GM23248 (cell line): ENCODE measurements at regions not wholly inside any gene's neighbourhood (a gene's known extent, or its start where the extent isn't known, plus 50 kb on each side); places are given as distances from the start of the nearest gene placed in this dataset.

Source experiments
- DNase-seq: peaks from one replicate; pipeline ENCODE4 v3.0.0-alpha.2; 2015
- H2AFZ ChIP-seq: fragments of 200-600 bp; sonication (generic); 2 replicates; pipeline ENCODE4 v1.6.1; 2016; ENCODE audit warnings: antibody characterized with exemption
- H3F3A ChIP-seq: fragments of 200-600 bp; sonication (generic); 2 replicates; pipeline ENCODE4 v1.6.1; 2016; ENCODE audit warnings: mild to moderate bottlenecking, antibody characterized with exemption, mixed run types; ENCODE audit not compliant: insufficient read depth
- H3K27ac ChIP-seq: fragments of 200-600 bp; sonication (generic); 2 replicates; pipeline ENCODE4 v1.5.1; 2016; ENCODE audit warnings: mild to moderate bottlenecking
- H3K27me3 ChIP-seq: fragments of 200-600 bp; sonication (generic); replicated peaks from 2 replicates; pipeline ENCODE4 v1.6.1; 2016; ENCODE audit warnings: mild to moderate bottlenecking; ENCODE audit not compliant: insufficient read depth
- H3K36me3 ChIP-seq: fragments of 200-600 bp; sonication (generic); 2 replicates; pipeline ENCODE4 v1.6.1; 2016; ENCODE audit warnings: low read depth, mild to moderate bottlenecking
- H3K4me1 ChIP-seq: fragments of 200-600 bp; sonication (generic); 2 replicates; pipeline ENCODE4 v1.6.1; 2016; ENCODE audit warnings: mild to moderate bottlenecking; ENCODE audit not compliant: insufficient read depth
- H3K4me2 ChIP-seq: fragments of 200-600 bp; sonication (generic); one replicate; pipeline ENCODE4 v1.6.1; 2016; ENCODE audit warnings: mild to moderate bottlenecking; ENCODE audit not compliant: unreplicated experiment
- H3K4me3 ChIP-seq: fragments of 200-600 bp; sonication (generic); 2 replicates; pipeline ENCODE4 v1.5.1; 2016; ENCODE audit warnings: mild to moderate bottlenecking
- H3K79me2 ChIP-seq: fragments of 200-600 bp; sonication (generic); 2 replicates; pipeline ENCODE4 v1.6.1; 2016; ENCODE audit warnings: mild to moderate bottlenecking; ENCODE audit not compliant: insufficient read depth
- H3K9ac ChIP-seq: fragments of 200-600 bp; sonication (generic); 2 replicates; pipeline ENCODE4 v1.6.1; 2016; ENCODE audit warnings: mild to moderate bottlenecking
- H3K9me2 ChIP-seq: fragments of 200-600 bp; sonication (generic); 2 replicates; pipeline ENCODE4 v1.6.1; 2016; ENCODE audit warnings: mixed run types, mild to moderate bottlenecking, moderate library complexity; ENCODE audit not compliant: insufficient read depth
- H3K9me3 ChIP-seq: fragments of 200-600 bp; sonication (generic); one replicate; pipeline ENCODE4 v1.6.1; 2017; ENCODE audit warnings: low read depth
- H4K20me1 ChIP-seq: fragments of 200-600 bp; sonication (generic); 2 replicates; pipeline ENCODE4 v1.6.0; 2016; ENCODE audit not compliant: insufficient read depth
- EZH2 ChIP-seq: fragments of 200-600 bp; sonication (generic); IDR thresholded peaks from 2 replicates; pipeline ENCODE4 v1.6.1; 2018; ENCODE audit warnings: antibody characterized with exemption, mild to moderate bottlenecking; ENCODE audit not compliant: insufficient read depth, poor library complexity, severe bottlenecking
- EZH2phosphoT487 ChIP-seq: fragments of 200-600 bp; sonication (generic); IDR thresholded peaks from 2 replicates; pipeline ENCODE4 v1.6.1; 2018; ENCODE audit warnings: antibody characterized with exemption, moderate library complexity, mild to moderate bottlenecking, low read depth; ENCODE audit not compliant: insufficient read depth
- WGBS, 2 experiments: methylation state at CpG; one replicate each; pipeline ENCODE4 v1.1.6; 2015 to 2017; ENCODE audit warnings: low lambda C conversion rate in 2 of 2, low coverage in 1 of 2; ENCODE audit errors: missing lambda C conversion rate in 2 of 2; 5-methylcytosine and 5-hydroxymethylcytosine counted together
- in situ Hi-C: fragments of 300-500 bp; cut with MboI; formaldehyde crosslinking; loops from 2 replicates; pipeline ENCODE4 v1.15.0; 2020

DNA sequence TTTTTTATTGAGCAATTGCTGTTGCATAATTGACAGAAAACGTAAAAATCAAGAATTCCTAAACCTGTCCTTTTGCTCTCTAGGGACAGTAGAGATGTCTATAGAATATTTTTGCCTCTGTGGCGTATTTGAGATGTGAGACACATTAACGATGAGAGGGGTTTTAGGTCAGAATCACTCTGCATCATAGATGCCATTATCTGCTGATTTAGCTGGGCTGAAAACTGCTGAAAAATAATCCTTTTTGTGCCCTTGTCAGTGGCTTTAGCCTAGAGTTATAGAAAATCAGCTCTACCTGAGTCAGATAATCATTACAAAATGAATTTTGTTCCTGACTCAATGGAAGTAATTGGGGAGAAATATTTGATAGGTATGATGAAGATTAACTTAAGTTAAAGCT is 767.8 kb upstream of the TENM3 start:
- no peak overlapping the region for H2AFZ ChIP-seq
- in situ Hi-C loops: no loop called here
- H3F3A ChIP-seq: no peaks in the 10 kb centered on the region
- no peaks in the 10 kb centered on the region for H3K27me3 ChIP-seq
- no peaks in the 10 kb centered on the region for H4K20me1 ChIP-seq
- H3K27ac ChIP-seq: no peak overlapping the region
- H3K4me1 ChIP-seq: no peaks in the 10 kb centered on the region
- no peak overlapping the region for H3K4me3 ChIP-seq
- no peaks in the 10 kb centered on the region for H3K9me3 ChIP-seq
- H3K79me2 ChIP-seq: no peaks in the 10 kb centered on the region
- 3 to 8% methylated on average over 3 of the region's 3 CpGs for whole genome bisulfite sequencing, 2 experiments
- H3K9me2 ChIP-seq: no peaks in the 10 kb centered on the region
- H3K36me3 ChIP-seq: no peaks in the 10 kb centered on the region
- no peak for TF ChIP-seq EZH2phosphoT487
- TF ChIP-seq EZH2: no peak
- no peak overlapping the region for H3K4me2 ChIP-seq
- no peak overlapping the region for H3K9ac ChIP-seq
- no peak for DNase-seq

GRCh38 chr4:181475781-181476507 is 767.3 kb upstream of the TENM3 start:
- H3K4me2 ChIP-seq: no peak overlapping the region
- no peaks in the 10 kb centered on the region for H3K4me1 ChIP-seq
- H3K27me3 ChIP-seq: no peaks in the 10 kb centered on the region
- H3K79me2 ChIP-seq: no peaks in the 10 kb centered on the region
- H3K36me3 ChIP-seq: no peaks in the 10 kb centered on the region
- no peak for DNase-seq
- no peak overlapping the region for H2AFZ ChIP-seq
- no peaks in the 10 kb centered on the region for H3K9me2 ChIP-seq
- no peaks in the 10 kb centered on the region for H4K20me1 ChIP-seq
- TF ChIP-seq EZH2phosphoT487: no peak
- TF ChIP-seq EZH2: no peak
- H3F3A ChIP-seq: no peaks in the 10 kb centered on the region
- 9 to 11% methylated on average over 14 of the region's 14 CpGs for WGBS, 2 experiments
- in situ Hi-C loops: no loop called here
- no peak overlapping the region for H3K4me3 ChIP-seq
- no peaks in the 10 kb centered on the region for H3K9me3 ChIP-seq
- H3K27ac ChIP-seq: no peak overlapping the region
- no peak overlapping the region for H3K9ac ChIP-seq

- 0 to 2% methylated on average over 2 of the region's 2 CpGs for whole genome bisulfite sequencing, 2 experiments
- Histone ChIP-seq H3K4me3 (no peak overlapping the region), H3K4me2 (no peak overlapping the region), H3K9me3 (no peaks in the 10 kb centered on the region), H3K4me1 (no peaks in the 10 kb centered on the region), H3K79me2 (no peaks in the 10 kb centered on the region), H2AFZ (no peak overlapping the region), H3K27ac (no peak overlapping the region), H3K36me3 (no peaks in the 10 kb centered on the region), H3K9ac (no peak overlapping the region), H3K9me2 (no peaks in the 10 kb centered on the region), H3F3A (no peaks in the 10 kb centered on the region), H4K20me1 (no peaks in the 10 kb centered on the region), H3K27me3 (no peaks in the 10 kb centered on the region)
- TF ChIP-seq EZH2: no peak
- no peak for TF ChIP-seq EZH2phosphoT487
- in situ Hi-C loops: no loop called here
- no peak for DNase-seq
Measured at GRCh38 chr4:181476508-181476890, 766.7 kb upstream of the TENM3 start.

DNA sequence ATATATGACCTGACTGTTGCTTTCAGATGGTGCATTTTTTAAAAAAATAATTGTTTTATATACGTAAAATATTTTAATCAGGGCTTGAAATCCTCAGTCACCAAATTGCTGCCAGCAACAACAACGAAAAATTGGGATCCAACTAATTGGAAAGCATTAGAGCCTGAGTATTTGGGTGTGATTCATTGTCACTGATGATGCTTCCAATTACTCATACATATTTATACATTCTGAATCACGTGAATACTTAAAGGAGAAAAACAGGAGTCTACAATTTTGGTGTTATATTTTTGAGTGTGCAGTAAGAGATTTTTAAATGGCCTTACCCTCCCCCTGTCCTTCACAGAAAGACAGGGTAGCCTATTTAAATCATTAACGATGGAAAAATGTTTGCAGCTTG is 765.6 kb upstream of the TENM3 start:
- Histone ChIP-seq H3K79me2 (no peaks in the 10 kb centered on the region), H3K36me3 (no peaks in the 10 kb centered on the region), H3K9ac (no peak overlapping the region), H3K27me3 (no peaks in the 10 kb centered on the region), H2AFZ (no peak overlapping the region), H4K20me1 (no peaks in the 10 kb centered on the region), H3K4me3 (no peak overlapping the region), H3K4me1 (no peaks in the 10 kb centered on the region), H3K9me2 (no peaks in the 10 kb centered on the region), H3K9me3 (no peaks in the 10 kb centered on the region), H3F3A (no peaks in the 10 kb centered on the region), H3K4me2 (no peak overlapping the region), H3K27ac (no peak overlapping the region)
- WGBS, 2 experiments: 8 to 9% methylated on average over 4 of the region's 4 CpGs
- TF ChIP-seq EZH2: no peak
- no peak for TF ChIP-seq EZH2phosphoT487
- DNase-seq: peak; percentile 4
- in situ Hi-C loops: no loop called here

GRCh38 chr4:181478656-181479055 is 764.5 kb upstream of the TENM3 start:
- TF ChIP-seq EZH2phosphoT487: no peak
- no peak for TF ChIP-seq EZH2
- H3K36me3 ChIP-seq: no peaks in the 10 kb centered on the region
- in situ Hi-C loops: no loop called here
- no peak for DNase-seq
- H3K27me3 ChIP-seq: no peaks in the 10 kb centered on the region
- no peak overlapping the region for H3K27ac ChIP-seq
- no peaks in the 10 kb centered on the region for H4K20me1 ChIP-seq
- H3F3A ChIP-seq: no peaks in the 10 kb centered on the region
- WGBS, 2 experiments: 23% methylated on average over 3 of the region's 3 CpGs
- no peaks in the 10 kb centered on the region for H3K9me3 ChIP-seq
- no peak overlapping the region for H3K4me2 ChIP-seq
- H3K9ac ChIP-seq: no peak overlapping the region
- H2AFZ ChIP-seq: no peak overlapping the region
- no peaks in the 10 kb centered on the region for H3K79me2 ChIP-seq
- no peaks in the 10 kb centered on the region for H3K9me2 ChIP-seq
- no peak overlapping the region for H3K4me3 ChIP-seq
- no peaks in the 10 kb centered on the region for H3K4me1 ChIP-seq
